22Rv1 (cell line): ENCODE measurements at regions not wholly inside any gene's neighbourhood (a gene's known extent, or its start where the extent isn't known, plus 50 kb on each side); places are given as distances from the start of the nearest gene placed in this dataset.

Source experiments
- CTCF ChIP-seq: fragments of 450-650 bp; IDR thresholded peaks from 2 replicates; pipeline ENCODE4 v1.5.1; 2017; ENCODE audit warnings: mild to moderate bottlenecking
- ZFX ChIP-seq: fragments of 450-650 bp; IDR thresholded peaks from 2 replicates; pipeline ENCODE4 v1.6.1; 2017; ENCODE audit warnings: antibody characterized with exemption, borderline replicate concordance

DNA sequence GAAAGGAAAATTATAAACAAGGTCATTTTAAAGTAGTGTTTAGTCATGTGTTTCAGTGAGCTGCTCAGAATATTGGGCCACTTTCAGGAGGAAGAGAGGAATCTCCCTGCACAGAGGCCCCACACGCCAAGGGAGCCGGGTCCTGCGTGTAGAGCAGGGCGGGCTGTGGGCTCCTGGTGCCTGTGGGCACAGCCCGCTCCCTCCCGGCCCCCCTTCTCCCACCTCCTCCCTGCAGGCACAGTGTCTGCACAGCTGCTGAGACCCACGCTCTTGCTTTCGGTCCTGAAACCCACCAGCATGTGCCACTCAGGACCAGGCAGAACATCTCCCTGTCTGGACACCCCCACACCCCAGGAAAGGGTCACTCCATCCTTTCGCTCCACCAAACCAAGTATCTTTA lies 167.6 kb upstream of the SALL3 start:
- TF ChIP-seq CTCF: no peak
- TF ChIP-seq ZFX: no peak
